ENCODE measurements at regions not wholly inside any gene's neighbourhood (a gene's known extent, or its start where the extent isn't known, plus 50 kb on each side); places are given as distances from the start of the nearest gene placed in this dataset.

DNA sequence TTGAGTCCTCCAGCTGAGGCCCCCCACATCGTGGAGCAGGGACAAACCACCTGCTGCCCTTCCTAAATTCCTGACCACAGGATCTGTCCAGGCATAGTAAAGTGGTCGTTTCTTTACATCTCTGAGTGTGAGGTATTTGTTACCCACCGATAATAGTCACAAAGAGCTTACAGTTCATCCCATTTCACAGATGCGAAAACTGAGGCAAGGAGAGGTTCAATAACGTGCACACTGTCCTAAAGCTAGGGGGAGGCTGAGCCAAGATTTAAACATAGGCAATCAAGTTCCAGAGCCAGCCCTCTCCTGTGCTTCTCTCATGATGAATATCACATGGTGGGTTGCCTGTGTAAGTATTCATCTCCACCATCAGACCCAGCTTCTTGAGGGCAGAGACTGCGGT is 135.4 kb downstream of the CCT6B start:
- DNase-seq (ENCODE audit: low spot score), result no peak

DNA sequence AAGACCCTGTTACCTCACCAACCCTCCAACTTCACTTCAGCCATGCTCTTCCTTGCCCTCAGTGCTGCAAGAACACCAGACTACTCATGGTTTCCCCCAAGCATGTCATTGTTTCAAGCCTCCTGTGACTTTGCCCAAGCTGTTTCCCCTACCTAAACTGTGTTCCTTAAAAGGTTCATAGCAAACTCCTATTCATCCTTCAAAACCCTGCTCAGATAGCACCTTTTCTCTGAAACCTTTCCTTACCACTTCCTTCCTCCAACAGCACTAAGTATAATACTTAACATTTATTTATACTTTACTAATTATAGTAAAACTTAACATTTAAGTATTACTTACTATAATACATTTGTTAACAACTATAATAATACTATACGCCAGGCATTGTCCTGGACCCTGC is 136.2 kb downstream of the CCT6B start:
- DNase-seq (ENCODE audit: low spot score), result no peak

DNA sequence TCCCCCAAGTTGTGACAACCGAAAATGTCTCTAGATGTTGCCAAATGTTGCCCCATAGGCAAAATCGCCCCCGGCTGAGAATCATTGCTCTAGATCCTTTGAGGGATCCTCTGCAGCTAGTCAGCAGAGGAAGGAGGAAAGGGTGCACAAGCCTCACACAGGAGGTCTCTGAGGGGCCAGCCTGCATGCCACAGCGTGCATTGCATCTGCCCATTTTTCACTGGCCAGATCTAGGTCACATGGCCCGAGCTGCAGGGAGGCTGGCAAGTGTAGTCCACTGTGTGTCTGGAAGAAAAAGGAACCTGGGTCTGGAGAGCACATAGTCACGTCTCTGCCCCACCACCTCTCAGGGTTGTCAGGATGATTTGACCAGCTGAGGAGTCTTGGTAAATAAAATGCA is 138.2 kb downstream of the CCT6B start:
- no peak for DNase-seq (ENCODE audit: low spot score)

DNA sequence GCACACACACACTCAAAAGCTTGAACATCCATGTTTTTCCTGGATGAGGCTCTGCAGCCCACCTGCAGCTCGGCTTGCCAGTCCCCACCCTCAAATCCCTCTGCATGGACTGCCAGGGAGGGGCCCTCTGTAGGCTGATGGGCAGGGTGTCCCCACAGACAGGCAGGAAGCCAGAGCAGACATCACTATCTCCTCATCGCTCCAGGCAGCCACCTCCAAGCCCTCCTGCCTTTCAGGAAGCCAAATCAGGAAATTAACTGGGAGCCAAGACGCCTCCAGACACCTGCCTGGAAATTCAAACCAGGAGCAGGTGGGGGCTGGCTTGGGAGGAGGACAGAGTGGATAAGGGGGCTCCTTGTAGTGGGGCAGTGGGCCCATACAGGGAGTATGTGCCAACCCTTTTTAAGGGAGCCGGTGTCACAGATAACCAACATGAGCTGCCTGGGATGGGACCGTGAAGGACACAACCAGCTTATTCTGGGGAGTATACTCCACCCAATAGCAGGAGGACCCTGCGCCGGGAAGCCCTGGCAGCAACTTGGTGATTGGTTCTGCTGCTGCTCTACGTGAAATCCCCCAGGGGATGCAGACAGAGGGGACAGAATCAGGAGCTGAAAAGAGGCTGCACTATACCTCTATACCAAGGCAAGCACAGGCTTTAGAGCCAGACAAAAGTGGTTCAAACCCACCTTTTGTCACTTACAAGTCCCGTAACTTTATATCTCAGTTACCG is 139.1 kb downstream of the CCT6B start:
- no peak for DNase-seq (ENCODE audit: low spot score)

DNA sequence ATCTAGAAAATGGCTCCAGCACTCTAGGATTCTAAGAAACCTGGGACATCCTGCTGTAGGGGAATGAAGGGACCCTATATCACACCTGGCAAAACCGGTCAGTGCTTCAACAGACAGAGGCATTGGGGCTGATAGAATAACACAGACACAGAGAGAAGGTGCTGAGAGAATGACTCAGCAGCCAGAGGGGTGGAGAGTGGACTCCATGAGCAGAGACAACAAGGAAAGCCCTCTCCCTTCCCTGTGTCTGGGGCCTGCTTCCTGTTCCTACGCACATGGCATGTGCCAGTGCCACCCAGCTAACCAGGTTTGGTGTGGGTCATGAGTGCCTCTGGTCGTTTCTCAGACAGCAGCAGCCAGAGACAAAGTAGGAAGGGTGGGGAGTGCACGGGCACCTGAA is 140.3 kb downstream of the CCT6B start:
- no peak for DNase-seq (ENCODE audit: low spot score)

DNA sequence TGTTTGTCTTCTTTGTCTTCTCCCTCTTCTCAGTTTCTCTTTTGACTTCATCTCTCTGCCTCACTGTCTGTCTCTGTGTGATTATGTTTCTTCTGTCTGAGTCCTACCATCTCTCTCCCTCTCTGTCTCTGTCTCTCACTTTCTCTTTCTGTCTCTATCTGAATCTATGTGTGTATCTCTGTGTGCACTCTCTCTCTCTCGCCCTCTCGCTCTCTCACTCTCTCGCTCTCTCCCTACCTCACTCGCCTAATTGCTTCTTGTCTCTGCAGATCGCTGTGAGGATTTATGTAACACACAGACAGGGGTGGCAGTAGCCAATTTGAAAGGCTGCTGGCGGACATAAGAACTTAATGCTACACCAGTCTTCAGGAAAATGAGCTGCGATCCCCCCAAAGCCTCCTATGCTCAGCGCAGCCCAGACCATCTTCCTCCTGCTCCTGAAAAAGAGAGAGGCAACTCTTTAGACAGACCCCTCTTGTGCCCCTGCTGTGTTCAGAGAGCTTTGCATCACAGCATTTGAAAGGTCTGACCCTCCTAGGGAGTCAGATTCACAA is 140.9 kb downstream of the CCT6B start:
- DNase-seq (ENCODE audit: low spot score), result no peak

DNA sequence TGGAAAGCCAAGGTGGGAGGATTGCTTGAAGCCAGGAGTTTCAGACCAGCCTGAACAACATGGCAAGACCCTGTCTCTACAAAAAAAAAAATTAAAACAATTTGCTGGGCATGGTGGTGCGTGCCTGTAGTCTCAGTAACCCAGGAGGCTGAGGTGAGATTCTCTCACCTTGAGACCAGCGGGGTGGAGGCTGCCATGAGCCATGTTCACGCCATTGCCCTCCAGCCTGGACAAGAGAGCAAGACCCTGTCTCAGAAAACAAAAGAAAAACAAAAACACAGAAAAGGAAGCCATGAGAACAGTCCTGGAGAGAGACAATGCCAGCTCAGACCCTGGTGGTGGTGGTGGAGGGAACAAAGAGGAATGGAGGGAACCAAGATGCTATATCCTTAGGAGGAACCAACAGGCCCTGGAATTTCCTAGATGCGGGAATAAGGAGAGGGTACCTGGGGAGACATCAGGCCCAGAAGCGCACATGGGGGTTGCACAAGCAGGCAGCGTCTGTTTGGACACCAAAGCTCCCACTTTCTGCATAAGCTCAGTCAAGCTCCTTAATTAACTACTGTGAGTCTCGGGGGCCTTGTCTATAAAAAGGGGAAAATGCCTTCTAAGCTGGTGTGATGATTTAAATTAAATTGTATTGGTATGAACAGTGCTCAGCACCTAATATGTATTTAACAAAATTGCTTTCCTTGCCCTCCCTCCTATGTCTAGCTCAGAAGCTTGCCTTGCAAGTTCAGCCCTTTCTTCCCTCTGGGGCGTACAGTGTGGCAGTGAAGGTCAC is 143.8 kb downstream of the CCT6B start:
- no peak for DNase-seq (ENCODE audit: low spot score)

DNA sequence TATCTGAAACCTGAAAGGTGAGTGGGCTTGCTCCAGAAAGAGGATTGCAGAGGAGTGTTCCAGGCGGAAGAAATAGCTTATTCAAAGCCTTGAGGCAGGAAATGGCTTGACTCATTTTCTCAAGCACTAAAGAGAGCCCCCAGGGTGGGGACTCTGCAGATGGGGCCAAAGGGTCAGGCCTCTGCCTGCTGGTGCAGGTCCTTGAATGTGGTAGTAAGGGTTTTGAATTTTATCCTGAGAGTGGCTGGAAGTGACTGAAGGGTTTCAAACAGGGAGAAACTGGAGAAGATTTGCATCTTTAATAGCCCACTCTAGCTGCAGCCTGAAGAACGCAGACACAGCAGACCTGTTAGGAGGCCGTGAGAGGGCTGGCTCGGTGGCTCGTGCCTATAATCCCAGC is 144.4 kb downstream of the CCT6B start:
- no peak for DNase-seq (ENCODE audit: low spot score)

DNA sequence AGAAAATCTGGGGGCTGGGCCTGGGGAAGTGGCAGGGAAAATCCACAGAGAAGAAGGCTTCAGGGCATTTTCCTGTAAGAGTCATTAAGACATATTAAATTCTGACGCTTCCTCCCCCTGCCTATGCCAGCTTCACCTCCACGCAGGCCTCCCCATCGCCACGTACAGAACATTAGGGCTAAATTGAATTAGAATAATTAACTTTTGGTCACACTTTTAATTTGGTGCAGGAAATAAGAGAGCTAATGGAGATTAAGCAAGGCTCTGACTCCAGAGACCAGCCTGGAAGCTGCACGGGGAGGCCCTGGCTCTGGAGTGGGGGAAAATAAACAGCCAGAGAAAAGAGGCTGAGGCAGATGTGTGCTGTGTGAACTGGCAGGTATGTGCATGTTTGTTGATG is 148.0 kb downstream of the CCT6B start:
- no peak for DNase-seq (ENCODE audit: low spot score)

DNA sequence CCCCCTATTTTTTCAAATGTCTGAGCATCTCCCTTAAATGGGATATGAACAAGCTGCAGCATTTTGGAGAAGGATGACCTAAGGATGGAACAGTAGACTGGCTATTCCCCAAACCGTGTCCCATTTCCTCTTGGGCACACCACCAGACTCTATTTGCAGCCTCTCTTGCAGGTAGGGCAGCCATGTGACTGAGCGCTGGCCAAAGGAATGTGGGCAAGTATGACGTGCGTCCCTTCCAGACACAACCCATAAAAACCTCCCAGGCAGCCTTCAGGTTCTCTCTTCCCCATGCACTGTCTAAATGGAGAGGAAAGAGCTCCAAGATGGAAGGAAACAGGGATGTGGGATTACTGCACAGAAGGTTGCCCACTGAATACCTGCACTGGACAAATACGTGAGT is 149.7 kb downstream of the CCT6B start:
- DNase-seq (ENCODE audit: low spot score), result no peak

DNA sequence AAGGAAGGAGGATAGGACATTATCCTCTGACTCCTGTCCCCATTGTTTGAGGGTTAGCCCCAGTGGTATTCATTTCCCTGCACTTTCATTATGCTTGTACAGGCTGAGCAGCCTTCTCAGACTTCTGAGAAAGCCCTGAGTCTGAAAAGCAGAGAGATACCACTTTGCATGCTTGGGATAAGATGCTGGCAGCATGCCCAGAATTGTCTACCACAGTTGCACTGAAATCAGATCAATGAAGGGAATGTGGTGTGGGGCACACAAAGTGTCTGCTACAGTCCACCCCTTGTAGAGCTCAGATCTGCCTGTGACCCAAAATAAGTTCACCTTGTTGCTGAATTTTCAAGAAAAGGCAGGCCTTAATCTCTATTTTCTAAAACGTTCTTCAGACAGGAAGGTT is 160.6 kb downstream of the CCT6B start:
- DNase-seq (ENCODE audit: low spot score), result no peak

DNA sequence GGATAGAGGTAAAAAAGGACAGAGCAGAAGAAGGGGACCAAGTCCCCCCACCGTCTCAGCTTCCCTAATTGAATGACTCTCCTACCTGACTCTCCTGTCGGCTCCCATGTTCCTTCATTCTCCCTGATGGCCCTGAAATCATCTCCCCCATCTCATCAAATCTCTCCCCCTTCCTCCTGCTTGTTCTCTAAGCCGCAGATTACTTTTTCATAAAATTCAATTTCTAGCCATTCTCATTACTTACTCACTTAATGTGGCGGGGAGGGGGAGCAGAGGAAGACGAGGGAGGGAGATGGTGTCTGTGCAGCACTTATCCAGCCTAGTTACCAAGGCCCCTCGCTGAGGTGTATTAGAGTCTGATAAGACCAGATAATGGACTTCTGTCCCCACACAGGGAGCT is 161.5 kb downstream of the CCT6B start:
- DNase-seq (ENCODE audit: low spot score), result no peak

DNA sequence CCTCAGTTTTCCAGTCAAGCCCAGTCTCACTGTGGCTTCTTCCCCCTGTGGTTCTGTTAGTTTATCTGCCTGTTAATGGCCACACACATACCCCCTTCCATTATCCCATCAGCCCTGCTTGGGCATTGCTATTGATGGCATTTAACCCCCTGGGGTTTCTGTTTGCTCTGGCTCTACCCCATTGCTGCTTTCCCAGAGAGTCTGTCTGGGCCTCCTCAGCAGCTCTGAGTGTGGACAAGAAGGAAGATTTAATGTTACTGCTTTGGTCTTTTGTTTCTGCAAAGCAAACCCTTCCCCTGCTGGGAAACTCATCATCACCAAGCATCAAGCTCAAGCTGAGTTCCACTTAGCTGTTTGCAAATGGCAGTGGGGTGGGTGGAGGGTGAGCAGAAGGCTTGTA is 162.7 kb downstream of the CCT6B start:
- no peak for DNase-seq (ENCODE audit: low spot score)

DNA sequence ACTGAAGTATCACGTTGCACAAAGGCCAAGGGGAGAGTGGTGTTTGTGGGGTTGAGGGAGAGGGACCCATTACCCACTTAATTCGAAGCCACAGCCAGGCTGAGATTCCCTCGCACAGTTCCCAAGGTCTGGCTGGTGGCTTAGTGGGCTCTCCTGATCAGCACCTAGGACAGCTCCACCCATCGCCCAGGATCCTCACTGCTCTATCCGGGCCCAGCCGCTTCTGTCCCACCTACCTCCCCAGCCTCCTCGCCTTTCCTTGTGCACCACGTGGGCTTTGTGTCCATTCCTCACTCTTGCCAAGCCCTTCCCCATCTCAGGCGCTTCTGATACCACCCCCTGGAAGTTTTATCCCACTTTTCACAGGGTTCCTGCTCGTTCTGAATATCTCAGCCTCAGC is 163.5 kb downstream of the CCT6B start:
- peak; percentile 55 for DNase-seq (ENCODE audit: low spot score)

DNA sequence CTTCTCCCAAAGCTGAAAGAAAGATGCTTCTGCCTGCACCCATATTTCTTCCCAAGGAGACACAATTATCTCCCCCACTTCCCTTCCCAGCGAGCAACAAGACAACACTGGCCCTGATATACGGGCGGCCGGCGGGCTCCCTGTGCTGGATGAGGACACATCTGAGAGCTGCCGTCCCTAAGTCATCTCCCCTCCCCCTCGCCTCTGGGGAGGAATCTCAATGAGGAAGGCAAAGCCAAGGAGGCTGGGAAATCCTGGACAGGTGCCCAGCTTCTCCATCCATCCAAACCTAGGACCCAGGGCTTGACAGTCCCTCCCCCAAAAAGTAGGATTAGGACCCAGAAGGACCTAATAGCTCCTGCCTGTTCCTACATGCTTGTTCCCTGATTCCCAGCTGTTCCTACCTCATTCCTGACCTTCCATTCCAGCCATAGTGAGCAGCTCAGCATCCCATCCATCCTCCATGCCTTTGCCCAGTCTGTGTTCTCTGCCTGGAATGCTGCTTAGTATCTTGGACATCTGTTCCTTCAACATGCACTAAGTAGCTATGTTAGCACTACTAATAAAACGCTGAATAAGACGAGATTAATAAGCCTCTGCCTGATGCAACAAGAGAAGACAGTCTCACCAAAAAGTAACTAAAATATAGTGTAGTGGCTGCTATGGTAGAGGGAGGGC is 167.9 kb downstream of the CCT6B start:
- no peak for DNase-seq (ENCODE audit: low spot score)

DNA sequence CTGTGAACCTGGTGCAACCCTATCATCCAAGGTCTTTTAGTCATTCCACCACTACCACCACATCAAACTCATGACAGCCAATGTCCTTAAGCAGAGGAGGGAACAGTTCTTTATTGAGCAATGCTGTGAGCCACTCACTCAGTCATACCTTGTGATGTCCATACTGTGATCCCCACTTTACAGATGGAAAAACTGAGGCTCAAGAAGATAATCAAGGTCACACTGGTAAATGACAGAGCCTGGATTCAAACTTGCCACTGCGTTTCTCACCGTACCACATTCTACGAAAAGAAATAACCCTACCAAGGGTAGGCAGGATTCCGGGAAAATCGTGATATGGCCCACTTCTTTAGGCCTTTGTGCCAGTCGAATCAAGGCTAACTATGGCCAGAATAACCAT is 172.6 kb downstream of the CCT6B start:
- DNase-seq (ENCODE audit: low spot score), result no peak

DNA sequence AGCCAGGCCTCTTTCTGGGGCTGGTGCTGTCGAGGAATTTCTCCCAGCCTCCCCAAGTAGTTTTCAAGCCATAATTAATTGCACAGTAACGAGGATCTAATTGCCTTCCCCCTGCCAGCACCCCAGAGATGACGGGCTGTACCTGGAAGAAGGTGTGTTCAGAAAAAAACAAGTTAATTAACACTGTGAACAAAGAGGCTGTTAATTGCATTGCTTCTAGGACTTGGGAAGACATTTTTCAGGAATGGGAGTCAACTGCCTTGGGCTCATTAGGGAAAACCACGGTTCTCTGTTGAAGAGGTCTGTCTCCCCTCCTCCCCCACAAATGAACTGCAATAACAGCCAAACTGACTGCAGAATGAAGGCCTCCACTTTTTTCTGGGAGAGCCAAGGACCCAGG is 176.7 kb downstream of the CCT6B start:
- DNase-seq (ENCODE audit: low spot score), result no peak

DNA sequence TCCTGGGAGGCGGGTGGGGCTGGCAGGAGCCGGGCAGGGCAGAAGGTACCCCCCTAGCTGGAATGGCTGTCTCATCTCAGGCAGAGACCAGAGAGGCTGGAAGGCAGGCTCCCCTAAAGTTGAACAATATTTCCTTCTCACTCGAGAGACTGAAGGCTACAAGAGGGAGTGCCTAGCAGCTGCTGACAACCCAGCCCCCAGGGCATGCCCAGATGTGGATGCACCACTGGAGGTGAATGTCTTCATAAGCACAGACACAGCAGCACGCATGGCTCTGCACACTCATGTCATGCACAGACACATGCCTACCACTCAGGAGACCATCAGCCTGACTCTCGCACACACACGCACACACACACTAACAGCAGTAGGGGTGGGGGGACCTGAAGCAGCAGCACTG is 179.0 kb downstream of the CCT6B start:
- DNase-seq (ENCODE audit: low spot score), result no peak

DNA sequence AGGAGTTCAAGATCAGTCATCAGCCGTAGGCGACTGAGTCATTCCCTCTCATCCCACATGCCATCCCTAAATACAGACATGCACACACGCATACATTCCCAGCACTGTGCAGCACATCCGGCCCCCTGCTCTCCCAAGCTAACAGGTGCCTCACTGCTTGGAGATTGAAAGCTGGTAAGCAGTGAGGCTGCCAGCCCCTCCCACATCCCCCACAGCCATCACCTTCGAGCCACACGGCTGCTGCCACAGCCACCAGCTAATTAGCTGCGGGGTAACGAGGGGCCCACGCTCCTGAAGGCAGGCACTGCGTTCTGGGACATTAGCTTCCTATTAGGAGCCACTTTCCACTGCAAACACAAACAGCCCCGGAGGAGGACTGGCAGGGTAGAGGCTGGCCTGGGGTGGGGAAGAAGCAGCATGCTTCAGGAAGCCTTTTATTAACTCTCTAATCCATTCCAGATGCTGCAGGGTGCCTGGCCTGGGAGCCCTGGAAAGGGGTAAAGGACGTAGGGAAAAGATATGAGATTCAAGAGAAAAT is 179.6 kb downstream of the CCT6B start:
- DNase-seq (ENCODE audit: low spot score), result peak; percentile 33

DNA sequence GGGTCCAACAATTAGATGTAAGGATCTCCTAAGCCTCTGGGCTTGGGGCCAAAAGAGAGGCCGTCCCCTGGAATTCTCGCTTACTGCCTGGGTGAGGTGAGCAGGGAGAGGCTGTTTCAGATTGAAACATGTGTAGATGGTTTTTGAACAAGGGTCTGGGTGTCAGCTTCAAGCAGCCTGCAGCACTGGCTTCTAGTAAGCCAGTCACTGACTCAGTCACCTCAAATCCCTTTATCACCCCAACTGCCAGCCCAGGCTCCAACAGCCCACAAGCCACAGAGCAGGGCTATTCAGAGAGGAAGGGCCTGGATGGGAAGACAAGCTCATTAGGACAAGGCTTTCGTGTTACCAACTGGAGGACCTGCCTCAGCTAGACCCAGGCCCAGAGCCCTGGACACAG is 180.2 kb downstream of the CCT6B start:
- no peak for DNase-seq (ENCODE audit: low spot score)

DNA sequence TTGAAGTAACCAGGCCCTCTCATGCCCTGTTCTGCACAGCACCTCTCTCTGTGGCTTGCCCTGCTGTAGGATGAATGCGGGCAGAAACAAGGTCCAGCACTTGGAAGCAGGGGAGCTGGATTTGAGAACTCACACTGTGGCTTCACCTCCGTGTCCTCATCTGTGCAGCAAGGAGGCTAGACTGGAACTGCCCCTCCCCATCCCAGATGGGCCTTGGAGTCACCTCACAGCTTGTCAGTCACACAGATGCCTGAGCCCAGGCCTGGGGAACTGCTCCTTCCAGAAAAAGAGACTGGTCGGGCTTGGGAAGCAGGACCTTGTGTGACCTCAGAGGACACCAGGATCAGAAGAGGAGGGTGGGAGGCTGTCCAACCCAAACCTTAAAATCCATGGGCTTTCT is 180.8 kb downstream of the CCT6B start:
- no peak for DNase-seq (ENCODE audit: low spot score)

All from AG08395 (cell line).